Progenitor cell of endocrine pancreas (in vitro differentiated cells): ENCODE measurements at regions not wholly inside any gene's neighbourhood (a gene's known extent, or its start where the extent isn't known, plus 50 kb on each side); places are given as distances from the start of the nearest gene placed in this dataset.
"Not testable (repeated sequence)": the region's sequence is repeated elsewhere in the genome, so short reads cannot be mapped to it uniquely, and the experiment has no call there.

Source experiments
- DNase-seq: peaks from one replicate; pipeline ENCODE4 v3.0.0; 2021; ENCODE audit warnings: low spot score; ENCODE audit not compliant: unreplicated experiment
- H3K27ac Mint-ChIP-seq: 2 replicates; pipeline ENCODE4 v1.8.0; 2021; ENCODE audit warnings: mild to moderate bottlenecking, moderate library complexity, mixed read lengths
- H3K27me3 Mint-ChIP-seq: 2 replicates; pipeline ENCODE4 v1.8.0; 2021; ENCODE audit warnings: mixed read lengths
- H3K36me3 Mint-ChIP-seq: 2 replicates; pipeline ENCODE4 v1.8.0; 2022; ENCODE audit warnings: mixed read lengths; ENCODE audit not compliant: insufficient read depth
- H3K4me1 Mint-ChIP-seq: 2 replicates; pipeline ENCODE4 v1.8.0; 2021; ENCODE audit warnings: low read depth, mixed read lengths
- H3K4me3 Mint-ChIP-seq: 2 replicates; pipeline ENCODE4 v1.8.0; 2021; ENCODE audit warnings: low read depth, mild to moderate bottlenecking, moderate library complexity, mixed read lengths
- H3K9me3 Mint-ChIP-seq: 2 replicates; pipeline ENCODE4 v1.8.0; 2021; ENCODE audit warnings: low read depth, mixed read lengths
- TF ChIP-seq, protein P1 (sequence below): fragments of 200-600 bp; sonication (generic); IDR thresholded peaks from one replicate; pipeline ENCODE4 v1.5.0; 2021; ENCODE audit warnings: antibody characterized with exemption, mild to moderate bottlenecking; ENCODE audit not compliant: unreplicated experiment

DNA sequence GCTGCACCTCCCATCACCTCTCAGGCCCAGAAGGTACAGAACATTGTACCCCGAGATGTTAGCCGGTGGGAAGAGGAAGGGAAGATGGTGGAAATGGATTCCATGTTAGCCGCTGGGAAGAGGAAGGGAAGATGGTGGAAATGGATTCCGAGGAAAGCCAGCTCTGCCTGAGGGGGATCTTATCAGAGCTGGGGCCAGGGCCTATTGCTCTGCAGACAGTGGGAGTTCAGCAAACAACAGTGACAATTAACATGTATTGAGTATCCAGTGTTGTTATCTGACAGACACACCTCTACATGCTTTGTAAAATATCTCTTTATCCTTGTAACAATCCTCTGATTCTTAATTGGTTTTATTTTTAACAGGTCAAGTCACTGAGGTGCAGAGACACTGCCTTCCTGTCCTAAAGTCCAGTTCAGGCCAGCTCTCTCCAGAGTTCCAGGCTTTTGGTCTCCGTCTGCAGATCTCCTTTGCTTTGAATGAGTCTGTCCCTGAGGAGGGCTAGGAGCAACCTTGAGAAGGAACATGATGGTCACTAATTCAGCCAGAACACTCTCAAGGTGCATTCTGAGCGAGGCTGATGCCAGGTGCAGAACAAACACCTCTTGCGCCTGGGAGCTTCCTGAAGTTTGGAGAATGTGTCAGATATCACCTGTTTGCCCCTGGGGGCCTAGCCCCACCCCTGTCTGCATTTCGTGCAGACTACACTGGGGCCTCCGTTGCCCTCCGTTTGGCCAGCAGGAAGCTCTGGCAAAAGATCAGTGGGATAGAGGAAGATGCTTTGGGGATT, 82.4 kb upstream of the PODXL start:
- no peaks in the 10 kb centered on the region for H3K9me3 Mint-ChIP-seq
- no peak overlapping the region for H3K4me3 Mint-ChIP-seq
- no peak overlapping the region for H3K27ac Mint-ChIP-seq
- peaks cover 16% of the 10 kb centered on the region for H3K4me1 Mint-ChIP-seq
- H3K27me3 Mint-ChIP-seq = peaks cover 20% of the 10 kb centered on the region
- TF ChIP-seq, protein P1, sequence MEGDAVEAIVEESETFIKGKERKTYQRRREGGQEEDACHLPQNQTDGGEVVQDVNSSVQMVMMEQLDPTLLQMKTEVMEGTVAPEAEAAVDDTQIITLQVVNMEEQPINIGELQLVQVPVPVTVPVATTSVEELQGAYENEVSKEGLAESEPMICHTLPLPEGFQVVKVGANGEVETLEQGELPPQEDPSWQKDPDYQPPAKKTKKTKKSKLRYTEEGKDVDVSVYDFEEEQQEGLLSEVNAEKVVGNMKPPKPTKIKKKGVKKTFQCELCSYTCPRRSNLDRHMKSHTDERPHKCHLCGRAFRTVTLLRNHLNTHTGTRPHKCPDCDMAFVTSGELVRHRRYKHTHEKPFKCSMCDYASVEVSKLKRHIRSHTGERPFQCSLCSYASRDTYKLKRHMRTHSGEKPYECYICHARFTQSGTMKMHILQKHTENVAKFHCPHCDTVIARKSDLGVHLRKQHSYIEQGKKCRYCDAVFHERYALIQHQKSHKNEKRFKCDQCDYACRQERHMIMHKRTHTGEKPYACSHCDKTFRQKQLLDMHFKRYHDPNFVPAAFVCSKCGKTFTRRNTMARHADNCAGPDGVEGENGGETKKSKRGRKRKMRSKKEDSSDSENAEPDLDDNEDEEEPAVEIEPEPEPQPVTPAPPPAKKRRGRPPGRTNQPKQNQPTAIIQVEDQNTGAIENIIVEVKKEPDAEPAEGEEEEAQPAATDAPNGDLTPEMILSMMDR = no peak
- no peaks in the 10 kb centered on the region for H3K36me3 Mint-ChIP-seq
- DNase-seq = no peak

DNA sequence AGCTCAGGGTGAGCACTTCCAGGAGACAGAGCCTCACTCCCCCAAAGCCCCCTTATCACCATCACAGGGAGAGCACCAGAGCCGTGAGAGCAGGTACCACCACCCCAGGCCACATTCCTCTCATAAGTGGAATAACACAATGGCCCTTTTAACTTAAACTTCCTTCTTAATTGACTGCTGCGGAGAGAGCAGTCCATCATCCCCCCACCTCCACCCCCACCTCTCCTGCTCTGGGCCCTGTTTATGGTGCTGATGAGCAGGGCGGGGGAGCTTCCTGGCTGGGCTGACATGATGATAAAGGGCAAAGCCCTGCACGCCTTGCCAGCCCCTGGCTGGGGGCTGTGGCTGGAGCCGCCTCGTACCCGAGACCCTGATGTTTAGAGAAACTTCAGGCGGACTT, 81.4 kb upstream of the PODXL start:
- TF ChIP-seq, protein P1 = no peak
- H3K27me3 Mint-ChIP-seq = peaks cover 21% of the 10 kb centered on the region
- H3K27ac Mint-ChIP-seq = no peak overlapping the region
- DNase-seq = no peak
- H3K9me3 Mint-ChIP-seq = no peaks in the 10 kb centered on the region
- no peak overlapping the region for H3K4me3 Mint-ChIP-seq
- H3K4me1 Mint-ChIP-seq = peaks cover 17% of the 10 kb centered on the region
- H3K36me3 Mint-ChIP-seq = no peaks in the 10 kb centered on the region

DNA sequence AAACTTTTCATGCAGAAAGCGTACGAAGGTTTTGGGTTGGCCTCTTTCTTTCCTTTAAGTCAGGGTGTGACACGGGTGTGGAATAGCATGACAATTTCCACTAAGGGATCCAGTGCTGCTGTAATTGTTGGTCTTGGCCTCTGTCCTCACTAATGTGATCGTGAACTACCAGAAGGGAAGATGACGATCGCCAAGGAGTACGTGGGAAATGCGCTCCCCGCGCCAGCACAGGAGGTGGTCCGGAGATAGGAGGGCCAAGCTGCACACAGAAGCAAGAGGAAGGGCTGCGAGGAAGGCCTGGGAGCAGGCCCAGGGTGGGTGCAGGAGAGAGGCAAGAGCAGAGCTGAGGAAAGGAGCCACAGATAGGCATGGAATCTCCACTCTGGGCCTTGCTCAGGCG, 79.7 kb upstream of the PODXL start:
- Mint-ChIP-seq H3K27me3 (peaks cover 13% of the 10 kb centered on the region), H3K27ac (no peak overlapping the region), H3K9me3 (no peaks in the 10 kb centered on the region), H3K4me3 (no peak overlapping the region), H3K36me3 (no peaks in the 10 kb centered on the region), H3K4me1 (peaks cover 17% of the 10 kb centered on the region)
- TF ChIP-seq, protein P1 = no peak
- DNase-seq = no peak

- H3K4me1 Mint-ChIP-seq = peaks cover 14% of the 10 kb centered on the region
- not testable (repeated sequence) for H3K27ac Mint-ChIP-seq, DNase-seq, H3K4me3 Mint-ChIP-seq, H3K36me3 Mint-ChIP-seq, H3K9me3 Mint-ChIP-seq
- H3K27me3 Mint-ChIP-seq = peaks cover 26% of the 10 kb centered on the region
These were observed 77.8 kb upstream of the PODXL start for GRCh38 chr7:131634197-131634596.

DNA sequence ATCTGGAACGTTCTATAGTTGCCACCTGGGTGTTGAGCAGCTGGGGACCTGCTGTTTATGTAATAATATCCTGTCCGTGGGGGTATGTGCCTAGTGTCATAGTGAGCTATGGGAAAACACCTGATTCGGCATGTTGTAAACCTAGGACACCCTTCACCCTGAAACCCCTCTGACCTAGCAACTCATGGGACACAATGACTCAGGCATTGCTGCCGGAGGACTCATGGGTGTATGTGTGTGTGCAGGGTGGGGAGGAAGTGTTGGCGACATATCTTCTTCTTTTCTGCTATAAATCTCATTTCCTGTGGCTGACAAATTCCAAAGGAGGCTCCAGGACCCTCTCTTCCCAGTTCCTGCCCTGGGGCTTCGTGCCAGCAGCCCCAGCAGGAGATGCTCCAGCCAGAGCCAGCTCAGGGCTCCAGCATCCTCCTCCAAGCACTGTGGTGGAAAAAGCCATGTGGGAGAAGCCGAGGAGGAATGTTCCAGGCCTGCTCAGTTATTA, 77.0 kb upstream of the PODXL start:
- H3K4me3 Mint-ChIP-seq = no peak overlapping the region
- no peaks in the 10 kb centered on the region for H3K36me3 Mint-ChIP-seq
- no peaks in the 10 kb centered on the region for H3K9me3 Mint-ChIP-seq
- no peak overlapping the region for H3K27ac Mint-ChIP-seq
- H3K4me1 Mint-ChIP-seq = peaks cover 6% of the 10 kb centered on the region
- TF ChIP-seq, protein P1 = no peak
- peaks cover 28% of the 10 kb centered on the region for H3K27me3 Mint-ChIP-seq
- DNase-seq = no peak

GRCh38 chr7:131630427-131630826, 74.0 kb upstream of the PODXL start:
- no peaks in the 10 kb centered on the region for H3K9me3 Mint-ChIP-seq
- TF ChIP-seq, protein P1 = no peak
- peaks cover 12% of the 10 kb centered on the region for H3K4me1 Mint-ChIP-seq
- H3K36me3 Mint-ChIP-seq = no peaks in the 10 kb centered on the region
- peaks cover 28% of the 10 kb centered on the region for H3K27me3 Mint-ChIP-seq
- H3K4me3 Mint-ChIP-seq = no peak overlapping the region
- no peak overlapping the region for H3K27ac Mint-ChIP-seq
- no peak for DNase-seq
